Natural killer cell (primary cell): ENCODE measurements at regions not wholly inside any gene's neighbourhood (a gene's known extent, or its start where the extent isn't known, plus 50 kb on each side); places are given as distances from the start of the nearest gene placed in this dataset.

Experiments used
- ATAC-seq, 3 donors: fragments of 150-1000 bp in 2 of 3; fragments of 200-7000 bp in 1 of 3; cut with Tn5 transposase; 1 replicate in 1 of 3; 2 replicates in 2 of 3; pipeline ENCODE4 v1.10.0; 2021; ENCODE audit warnings: mild to moderate bottlenecking in 2 of 3, moderate library complexity in 2 of 3
- DNase-seq, 2 donors: peaks; one replicate each; pipeline versions ENCODE4 v3.0.0 to v3.0.0-alpha.2; 2013 to 2021; ENCODE audit warnings: mixed read lengths in 1 of 2
- H3K27ac ChIP-seq: one replicate; pipeline ENCODE4 v1.5.1; 2013; ENCODE audit warnings: mild to moderate bottlenecking, low read length
- H3K27me3 ChIP-seq: one replicate; pipeline ENCODE4 v1.6.1; 2013; ENCODE audit warnings: low read length; ENCODE audit not compliant: control insufficient read depth, insufficient read depth
- H3K36me3 ChIP-seq: one replicate; pipeline ENCODE4 v1.6.1; 2013; ENCODE audit warnings: low read length; ENCODE audit not compliant: control insufficient read depth, insufficient read depth
- H3K4me1 ChIP-seq: one replicate; pipeline ENCODE4 v1.6.1; 2013; ENCODE audit warnings: low read length; ENCODE audit not compliant: control insufficient read depth, insufficient read depth
- H3K4me3 ChIP-seq: one replicate; pipeline ENCODE4 v1.5.1; 2013; ENCODE audit warnings: low read length
- H3K9me3 ChIP-seq: one replicate; pipeline ENCODE4 v1.6.1; 2013; ENCODE audit warnings: low read length; ENCODE audit not compliant: control insufficient read depth, insufficient read depth
- H3K27ac Mint-ChIP-seq, 2 donors: one replicate each; pipeline ENCODE4 v1.8.0; 2022; ENCODE audit warnings: mild to moderate bottlenecking in 2 of 2, mixed read lengths in 2 of 2, moderate library complexity in 1 of 2
- H3K27me3 Mint-ChIP-seq, 2 donors: one replicate each; pipeline ENCODE4 v1.8.0; 2022; ENCODE audit warnings: low read depth in 2 of 2, mixed read lengths in 2 of 2
- H3K36me3 Mint-ChIP-seq: one replicate; pipeline ENCODE4 v1.8.0; 2022; ENCODE audit warnings: mixed read lengths
- H3K4me1 Mint-ChIP-seq, 2 donors: one replicate each; pipeline ENCODE4 v1.8.0; 2022; ENCODE audit warnings: mixed read lengths in 2 of 2
- H3K4me3 Mint-ChIP-seq: one replicate; pipeline ENCODE4 v1.8.0; 2022; ENCODE audit warnings: mild to moderate bottlenecking, moderate library complexity, mixed read lengths
- H3K9me3 Mint-ChIP-seq, 2 donors: one replicate each; pipeline ENCODE4 v1.8.0; 2022; ENCODE audit warnings: mixed read lengths in 2 of 2
- CTCF ChIP-seq: fragments of 200-600 bp; IDR thresholded peaks from one replicate; pipeline ENCODE4 v1.8.0; 2022; ENCODE audit warnings: antibody characterized with exemption
- WGBS: methylation state at CpG from one replicate; pipeline ENCODE4 v1.1.7; 2013; ENCODE audit warnings: missing lambda C conversion rate; ENCODE audit not compliant: insufficient coverage; 5-methylcytosine and 5-hydroxymethylcytosine counted together
- intact Hi-C: fragments of 100-400 bp; cut with micrococcal nuclease; formaldehyde crosslinking; loops from one replicate; pipeline ENCODE4 v1.14.2; 2022

- peaks cover 0 to 3% of the 10 kb centered on the region in 2 donors for H3K27me3 Mint-ChIP-seq
- 96% methylated on average over 53 of the region's 53 CpGs for WGBS
- H3K36me3 Mint-ChIP-seq: no peaks in the 10 kb centered on the region
Measured at GRCh38 chr19:5222821-5223321, 117.7 kb downstream of the PTPRS start.

GRCh38 chr19:5222178-5222577 lies 118.4 kb downstream of the PTPRS start:
- 97% methylated on average over 20 of the region's 22 CpGs for WGBS
- Mint-ChIP-seq H3K9me3 (no peaks in the 10 kb centered on the region), H3K27ac (no peak overlapping the region), H3K36me3 (no peaks in the 10 kb centered on the region), H3K27me3 (no peaks in the 10 kb centered on the region), H3K4me3 (no peak overlapping the region), H3K4me1 (no peaks in the 10 kb centered on the region)
- DNase-seq (no peak), ATAC-seq (no peak)
- intact Hi-C loops: no loop called here
- no peak for TF ChIP-seq CTCF
- Histone ChIP-seq H3K27me3 (no peaks in the 10 kb centered on the region), H3K36me3 (no peaks in the 10 kb centered on the region), H3K9me3 (no peaks in the 10 kb centered on the region), H3K27ac (no peak overlapping the region), H3K4me1 (no peaks in the 10 kb centered on the region), H3K4me3 (no peak overlapping the region)

More at GRCh38 chr19:5222821-5223321, 117.7 kb downstream of the PTPRS start:
- H3K27me3 ChIP-seq: no peaks in the 10 kb centered on the region
- H3K9me3 ChIP-seq: no peaks in the 10 kb centered on the region
- H3K36me3 ChIP-seq: no peaks in the 10 kb centered on the region
- intact Hi-C loops: no loop called here
- TF ChIP-seq CTCF: no peak
- no peak overlapping the region for H3K4me3 Mint-ChIP-seq
- ATAC-seq: no peak
- H3K4me3 ChIP-seq: no peak overlapping the region
- no peaks in the 10 kb centered on the region for H3K4me1 ChIP-seq
- H3K4me1 Mint-ChIP-seq: no peaks in the 10 kb centered on the region
- no peak overlapping the region for H3K27ac ChIP-seq
- H3K27ac Mint-ChIP-seq: no peak overlapping the region
- no peaks in the 10 kb centered on the region for H3K9me3 Mint-ChIP-seq
- no peak for DNase-seq

GRCh38 chr19:5220866-5221265 lies 119.7 kb downstream of the PTPRS start:
- Histone ChIP-seq H3K4me3 (no peak overlapping the region), H3K27ac (no peak overlapping the region), H3K4me1 (peaks cover 9% of the 10 kb centered on the region), H3K9me3 (no peaks in the 10 kb centered on the region), H3K27me3 (no peaks in the 10 kb centered on the region), H3K36me3 (no peaks in the 10 kb centered on the region)
- Mint-ChIP-seq H3K9me3 (no peaks in the 10 kb centered on the region), H3K4me1 (peaks cover 0 to 5% of the 10 kb centered on the region in 2 donors), H3K27ac (no peak overlapping the region), H3K4me3 (no peak overlapping the region), H3K27me3 (no peaks in the 10 kb centered on the region), H3K36me3 (no peaks in the 10 kb centered on the region)
- no peak for TF ChIP-seq CTCF
- DNase-seq: no peak
- no peak for ATAC-seq
- WGBS: 92% methylated on average over 16 of the region's 16 CpGs
- intact Hi-C loops: no loop called here

DNA sequence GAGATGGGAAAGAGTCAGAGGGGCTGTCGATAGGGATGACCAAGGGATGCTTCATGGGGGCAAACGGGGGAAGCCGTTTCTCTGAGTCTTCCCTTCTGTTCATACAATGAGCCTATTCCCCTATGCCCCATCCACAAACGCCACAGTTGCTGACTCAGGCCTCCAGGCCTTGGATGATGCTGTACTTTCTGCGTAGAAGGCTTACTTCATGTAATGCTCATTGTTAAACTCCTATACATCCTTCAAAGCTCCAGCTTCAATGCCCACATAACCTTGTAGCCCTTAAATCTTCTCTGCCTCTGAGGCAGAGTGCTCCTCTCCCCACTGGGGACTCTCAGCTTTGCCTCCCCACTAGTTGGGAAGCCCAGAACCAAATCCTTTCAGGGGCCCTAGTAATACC lies 120.3 kb downstream of the PTPRS start:
- H3K27ac ChIP-seq: no peak overlapping the region
- DNase-seq (no peak), ATAC-seq (no peak)
- no peaks in the 10 kb centered on the region for H3K36me3 ChIP-seq
- H3K9me3 ChIP-seq: no peaks in the 10 kb centered on the region
- WGBS: 87% methylated on average over 5 of the region's 5 CpGs
- peaks cover 0 to 5% of the 10 kb centered on the region in 2 donors for H3K4me1 Mint-ChIP-seq
- TF ChIP-seq CTCF: no peak
- no peak overlapping the region for H3K27ac Mint-ChIP-seq
- no peaks in the 10 kb centered on the region for H3K36me3 Mint-ChIP-seq
- H3K4me3 Mint-ChIP-seq: no peak overlapping the region
- no peaks in the 10 kb centered on the region for H3K27me3 ChIP-seq
- intact Hi-C loops: no loop called here
- H3K4me3 ChIP-seq: no peak overlapping the region
- H3K27me3 Mint-ChIP-seq: no peaks in the 10 kb centered on the region
- H3K9me3 Mint-ChIP-seq: no peaks in the 10 kb centered on the region
- peaks cover 11% of the 10 kb centered on the region for H3K4me1 ChIP-seq
